ENCODE measurements at regions not wholly inside any gene's neighbourhood (a gene's known extent, or its start where the extent isn't known, plus 50 kb on each side); places are given as distances from the start of the nearest gene placed in this dataset.

DNA sequence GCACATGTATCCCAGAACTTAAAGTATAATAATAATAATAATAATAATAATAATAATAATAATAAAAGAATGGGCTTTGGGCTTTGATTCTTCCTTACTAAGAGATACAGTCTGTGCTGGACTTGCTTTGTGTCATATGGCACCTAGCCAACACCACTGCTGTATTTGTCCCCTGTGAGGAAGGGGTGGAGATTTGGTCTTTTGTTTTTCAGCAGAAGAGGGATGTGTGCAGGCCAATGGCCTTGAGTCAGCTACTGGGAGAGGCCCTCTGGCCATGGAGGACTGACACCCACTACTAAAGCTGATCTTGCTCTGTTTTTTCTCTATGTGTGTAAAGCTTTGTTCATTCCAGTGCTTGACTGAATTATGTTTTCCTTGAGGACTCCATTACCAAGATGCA lies 573.0 kb upstream of the PCDH15 start:
- no peak for TF ChIP-seq POLR2AphosphoS5 (IDR thresholded peaks at IDR 0.05; ENCODE audit: insufficient read depth in 1 of 2, low read depth in 1 of 2)
- no peak for TF ChIP-seq CTCF (IDR thresholded peaks at IDR 0.05)

Data from vagina (tissue), 2 donors.